ENCODE measurements at regions not wholly inside any gene's neighbourhood (a gene's known extent, or its start where the extent isn't known, plus 50 kb on each side); places are given as distances from the start of the nearest gene placed in this dataset.

DNA sequence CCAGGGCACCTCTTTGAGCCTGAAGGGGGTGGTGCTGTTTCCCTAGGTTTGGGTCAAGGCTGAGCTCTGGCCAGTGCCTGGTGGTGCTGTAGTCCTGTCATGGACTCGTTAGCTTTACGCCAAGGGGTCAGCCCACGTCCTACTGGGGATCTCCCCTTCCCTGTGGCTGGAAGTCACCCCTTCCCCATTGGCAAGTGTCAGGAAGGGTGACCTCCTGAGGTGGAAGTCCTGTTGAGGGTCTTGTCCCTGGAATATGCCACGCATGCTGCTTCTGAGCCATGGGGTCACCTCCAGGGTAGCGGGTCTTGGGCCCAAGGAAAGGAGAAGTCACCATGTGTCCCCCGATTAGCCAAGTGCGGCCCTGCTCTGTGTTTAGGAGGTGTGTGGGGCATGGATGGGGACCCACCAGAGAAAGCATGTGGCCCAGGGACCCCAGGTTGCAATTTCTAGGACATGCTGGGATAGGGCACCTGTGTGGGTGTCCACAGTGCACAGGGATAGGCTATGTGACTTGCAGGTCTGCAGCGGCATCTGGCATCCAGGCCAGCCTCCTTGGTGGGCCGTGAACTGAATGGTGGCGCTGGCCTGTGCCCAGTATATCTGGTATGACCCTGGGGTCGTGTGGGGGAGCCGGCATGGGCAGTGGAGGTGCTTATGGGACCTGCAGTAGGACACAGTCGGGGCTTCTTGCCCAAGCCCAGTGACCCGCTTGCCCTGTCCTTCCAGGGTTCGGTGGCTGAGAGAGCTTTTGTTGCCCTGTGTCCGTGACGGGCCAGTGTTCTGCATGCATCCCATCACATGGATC is 226.7 kb downstream of the SNRPN start:
- no peak for TF ChIP-seq EP300 (conservative IDR thresholded peaks at IDR 0.05; ENCODE audit: poor library complexity, severe bottlenecking)
- TF ChIP-seq, protein P1, sequence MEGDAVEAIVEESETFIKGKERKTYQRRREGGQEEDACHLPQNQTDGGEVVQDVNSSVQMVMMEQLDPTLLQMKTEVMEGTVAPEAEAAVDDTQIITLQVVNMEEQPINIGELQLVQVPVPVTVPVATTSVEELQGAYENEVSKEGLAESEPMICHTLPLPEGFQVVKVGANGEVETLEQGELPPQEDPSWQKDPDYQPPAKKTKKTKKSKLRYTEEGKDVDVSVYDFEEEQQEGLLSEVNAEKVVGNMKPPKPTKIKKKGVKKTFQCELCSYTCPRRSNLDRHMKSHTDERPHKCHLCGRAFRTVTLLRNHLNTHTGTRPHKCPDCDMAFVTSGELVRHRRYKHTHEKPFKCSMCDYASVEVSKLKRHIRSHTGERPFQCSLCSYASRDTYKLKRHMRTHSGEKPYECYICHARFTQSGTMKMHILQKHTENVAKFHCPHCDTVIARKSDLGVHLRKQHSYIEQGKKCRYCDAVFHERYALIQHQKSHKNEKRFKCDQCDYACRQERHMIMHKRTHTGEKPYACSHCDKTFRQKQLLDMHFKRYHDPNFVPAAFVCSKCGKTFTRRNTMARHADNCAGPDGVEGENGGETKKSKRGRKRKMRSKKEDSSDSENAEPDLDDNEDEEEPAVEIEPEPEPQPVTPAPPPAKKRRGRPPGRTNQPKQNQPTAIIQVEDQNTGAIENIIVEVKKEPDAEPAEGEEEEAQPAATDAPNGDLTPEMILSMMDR (IDR thresholded peaks at IDR 0.05; ENCODE audit: poor library complexity, severe bottlenecking): no peak
